ENCODE measurements at regions not wholly inside any gene's neighbourhood (a gene's known extent, or its start where the extent isn't known, plus 50 kb on each side); places are given as distances from the start of the nearest gene placed in this dataset.

DNA sequence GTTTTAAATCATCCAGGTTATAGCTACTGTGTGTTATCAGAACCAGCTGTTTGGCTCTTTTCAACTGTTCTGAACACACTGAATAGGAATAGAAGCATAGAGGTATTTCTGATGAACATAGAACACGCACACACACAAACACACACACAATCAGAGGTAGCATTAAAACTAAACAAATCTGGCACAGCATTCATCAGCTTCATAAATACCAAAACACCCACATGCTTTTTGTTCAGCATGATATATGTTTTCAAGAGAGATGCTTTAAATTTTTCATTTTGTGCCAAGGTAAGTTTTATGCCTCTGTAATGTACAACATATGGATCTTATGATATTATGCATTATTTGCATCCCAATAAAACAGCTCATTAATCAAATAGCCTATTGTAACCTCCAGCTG is 208.6 kb downstream of the GALC start:
- TF ChIP-seq, protein P1, sequence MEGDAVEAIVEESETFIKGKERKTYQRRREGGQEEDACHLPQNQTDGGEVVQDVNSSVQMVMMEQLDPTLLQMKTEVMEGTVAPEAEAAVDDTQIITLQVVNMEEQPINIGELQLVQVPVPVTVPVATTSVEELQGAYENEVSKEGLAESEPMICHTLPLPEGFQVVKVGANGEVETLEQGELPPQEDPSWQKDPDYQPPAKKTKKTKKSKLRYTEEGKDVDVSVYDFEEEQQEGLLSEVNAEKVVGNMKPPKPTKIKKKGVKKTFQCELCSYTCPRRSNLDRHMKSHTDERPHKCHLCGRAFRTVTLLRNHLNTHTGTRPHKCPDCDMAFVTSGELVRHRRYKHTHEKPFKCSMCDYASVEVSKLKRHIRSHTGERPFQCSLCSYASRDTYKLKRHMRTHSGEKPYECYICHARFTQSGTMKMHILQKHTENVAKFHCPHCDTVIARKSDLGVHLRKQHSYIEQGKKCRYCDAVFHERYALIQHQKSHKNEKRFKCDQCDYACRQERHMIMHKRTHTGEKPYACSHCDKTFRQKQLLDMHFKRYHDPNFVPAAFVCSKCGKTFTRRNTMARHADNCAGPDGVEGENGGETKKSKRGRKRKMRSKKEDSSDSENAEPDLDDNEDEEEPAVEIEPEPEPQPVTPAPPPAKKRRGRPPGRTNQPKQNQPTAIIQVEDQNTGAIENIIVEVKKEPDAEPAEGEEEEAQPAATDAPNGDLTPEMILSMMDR (IDR thresholded peaks at IDR 0.05): no peak
- TF ChIP-seq POLR2A (IDR thresholded peaks at IDR 0.05): no peak
